DOHH2 (cell line): ENCODE measurements at regions not wholly inside any gene's neighbourhood (a gene's known extent, or its start where the extent isn't known, plus 50 kb on each side); places are given as distances from the start of the nearest gene placed in this dataset.

Source experiments
- H3F3A ChIP-seq: fragments of 200-600 bp; sonication (generic), shearing (Covaris generic); 2 replicates; pipeline ENCODE4 v1.6.0; 2016; ENCODE audit warnings: antibody characterized with exemption, mild to moderate bottlenecking; ENCODE audit not compliant: control insufficient read depth, insufficient read depth
- H3K27ac ChIP-seq: fragments of 200-600 bp; sonication (generic); 2 replicates; pipeline ENCODE4 v1.5.1; 2014; ENCODE audit warnings: low read depth, mild to moderate bottlenecking, low read length, moderate library complexity
- H3K27me3 ChIP-seq: fragments of 200-600 bp; sonication (generic); 2 replicates; pipeline ENCODE4 v1.6.1; 2014; ENCODE audit warnings: mild to moderate bottlenecking, low read length, mixed read lengths; ENCODE audit not compliant: control insufficient read depth
- H3K36me3 ChIP-seq: fragments of 200-600 bp; sonication (generic); 2 replicates; pipeline ENCODE4 v1.6.1; 2014; ENCODE audit warnings: mild to moderate bottlenecking, low read length, moderate library complexity, mixed read lengths; ENCODE audit not compliant: control insufficient read depth
- H3K4me1 ChIP-seq: fragments of 200-600 bp; sonication (generic); 2 replicates; pipeline ENCODE4 v1.6.1; 2014; ENCODE audit warnings: mild to moderate bottlenecking, low read length, mixed read lengths; ENCODE audit not compliant: control insufficient read depth
- H3K4me2 ChIP-seq: fragments of 200-600 bp; sonication (generic); 2 replicates; pipeline ENCODE4 v1.6.0; 2014; ENCODE audit warnings: mild to moderate bottlenecking, low read length, moderate library complexity
- H3K4me3 ChIP-seq: fragments of 200-600 bp; sonication (generic); 2 replicates; pipeline ENCODE4 v1.5.1; 2014; ENCODE audit warnings: mild to moderate bottlenecking, low read length, mixed read lengths
- H3K79me2 ChIP-seq: fragments of 200-600 bp; sonication (generic); 2 replicates; pipeline ENCODE4 v1.6.1; 2014; ENCODE audit warnings: mild to moderate bottlenecking, low read length, mixed read lengths; ENCODE audit not compliant: control insufficient read depth
- H3K9me2 ChIP-seq: fragments of 200-600 bp; sonication (generic); replicated peaks from 2 replicates; pipeline ENCODE4 v1.6.1; 2014; ENCODE audit warnings: mild to moderate bottlenecking, low read length, mixed read lengths; ENCODE audit not compliant: control insufficient read depth
- H3K9me3 ChIP-seq: fragments of 200-600 bp; sonication (generic); 2 replicates; pipeline ENCODE4 v1.6.1; 2014; ENCODE audit warnings: antibody characterized with exemption, low read length, mixed read lengths; ENCODE audit not compliant: control insufficient read depth, insufficient read depth
- H4K20me1 ChIP-seq: fragments of 200-600 bp; sonication (generic); 2 replicates; pipeline ENCODE4 v1.6.0; 2014; ENCODE audit warnings: low read depth, mild to moderate bottlenecking, antibody characterized with exemption, low read length, moderate library complexity; ENCODE audit not compliant: control insufficient read depth, insufficient read depth
- EZH2phosphoT487 ChIP-seq: fragments of 200-600 bp; sonication (generic); IDR thresholded peaks from 2 replicates; pipeline ENCODE4 v1.6.1; 2017; ENCODE audit warnings: borderline replicate concordance, mild to moderate bottlenecking, antibody characterized with exemption, low read length, moderate library complexity, mixed read lengths
- TF ChIP-seq, protein P1 (sequence below): fragments of 200-600 bp; sonication (generic); IDR thresholded peaks from one replicate; pipeline ENCODE4 v1.5.1; 2014; ENCODE audit warnings: antibody characterized with exemption, mild to moderate bottlenecking, low read depth, low read length; ENCODE audit not compliant: poor library complexity, severe bottlenecking

DNA sequence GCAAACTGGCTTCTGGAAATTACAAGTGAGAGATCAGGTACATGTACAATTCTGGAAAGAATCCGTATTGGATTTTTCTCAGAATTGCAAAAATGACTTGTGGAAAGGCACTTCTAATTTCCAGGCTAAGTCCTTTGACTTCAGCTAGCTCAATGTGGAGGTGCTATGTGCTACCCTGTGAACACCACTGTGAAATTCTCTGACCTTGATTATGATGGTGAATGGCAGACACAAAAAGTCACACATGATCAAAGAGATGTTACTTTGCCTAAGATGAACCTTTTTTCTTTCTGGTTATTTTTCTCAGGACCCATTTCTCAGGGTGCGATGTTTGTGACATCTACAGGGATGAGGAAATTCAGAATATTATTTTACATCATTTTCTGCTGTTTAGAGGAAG lies 856.6 kb upstream of the VRK2 start:
- H3F3A ChIP-seq, result no peaks in the 10 kb centered on the region
- no peak overlapping the region for H3K4me3 ChIP-seq
- no peaks in the 10 kb centered on the region for H3K79me2 ChIP-seq
- no peak overlapping the region for H3K4me2 ChIP-seq
- H3K27ac ChIP-seq, result no peak overlapping the region
- no peaks in the 10 kb centered on the region for H3K27me3 ChIP-seq
- H4K20me1 ChIP-seq, result no peaks in the 10 kb centered on the region
- no peaks in the 10 kb centered on the region for H3K4me1 ChIP-seq
- H3K36me3 ChIP-seq, result no peaks in the 10 kb centered on the region
- H3K9me3 ChIP-seq, result no peaks in the 10 kb centered on the region
- no peaks in the 10 kb centered on the region for H3K9me2 ChIP-seq
- TF ChIP-seq, protein P1, sequence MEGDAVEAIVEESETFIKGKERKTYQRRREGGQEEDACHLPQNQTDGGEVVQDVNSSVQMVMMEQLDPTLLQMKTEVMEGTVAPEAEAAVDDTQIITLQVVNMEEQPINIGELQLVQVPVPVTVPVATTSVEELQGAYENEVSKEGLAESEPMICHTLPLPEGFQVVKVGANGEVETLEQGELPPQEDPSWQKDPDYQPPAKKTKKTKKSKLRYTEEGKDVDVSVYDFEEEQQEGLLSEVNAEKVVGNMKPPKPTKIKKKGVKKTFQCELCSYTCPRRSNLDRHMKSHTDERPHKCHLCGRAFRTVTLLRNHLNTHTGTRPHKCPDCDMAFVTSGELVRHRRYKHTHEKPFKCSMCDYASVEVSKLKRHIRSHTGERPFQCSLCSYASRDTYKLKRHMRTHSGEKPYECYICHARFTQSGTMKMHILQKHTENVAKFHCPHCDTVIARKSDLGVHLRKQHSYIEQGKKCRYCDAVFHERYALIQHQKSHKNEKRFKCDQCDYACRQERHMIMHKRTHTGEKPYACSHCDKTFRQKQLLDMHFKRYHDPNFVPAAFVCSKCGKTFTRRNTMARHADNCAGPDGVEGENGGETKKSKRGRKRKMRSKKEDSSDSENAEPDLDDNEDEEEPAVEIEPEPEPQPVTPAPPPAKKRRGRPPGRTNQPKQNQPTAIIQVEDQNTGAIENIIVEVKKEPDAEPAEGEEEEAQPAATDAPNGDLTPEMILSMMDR, result no peak
- TF ChIP-seq EZH2phosphoT487, result no peak

GRCh38 chr2:57199663-57200062 lies 846.9 kb upstream of the VRK2 start:
- Histone ChIP-seq H3K4me3 (no peak overlapping the region), H3K9me2 (no peaks in the 10 kb centered on the region; the same call in 1 of the 2 replicates), H4K20me1 (no peaks in the 10 kb centered on the region), H3K79me2 (no peaks in the 10 kb centered on the region), H3K36me3 (no peaks in the 10 kb centered on the region), H3F3A (no peaks in the 10 kb centered on the region), H3K27me3 (no peaks in the 10 kb centered on the region), H3K4me1 (no peaks in the 10 kb centered on the region), H3K27ac (no peak overlapping the region), H3K9me3 (no peaks in the 10 kb centered on the region), H3K4me2 (no peak overlapping the region)
- TF ChIP-seq, protein P1, result no peak
- TF ChIP-seq EZH2phosphoT487, result no peak

- H3K79me2 ChIP-seq, result no peaks in the 10 kb centered on the region
- no peak for TF ChIP-seq EZH2phosphoT487
- TF ChIP-seq, protein P1, result no peak
- no peak overlapping the region for H3K4me2 ChIP-seq
- no peak overlapping the region for H3K4me3 ChIP-seq
- H4K20me1 ChIP-seq, result no peaks in the 10 kb centered on the region
- no peaks in the 10 kb centered on the region for H3K36me3 ChIP-seq
- no peaks in the 10 kb centered on the region for H3K4me1 ChIP-seq
- no peaks in the 10 kb centered on the region for H3K9me3 ChIP-seq
- no peaks in the 10 kb centered on the region; the same call in 1 of the 2 replicates for H3K9me2 ChIP-seq
- H3K27ac ChIP-seq, result no peak overlapping the region
- no peaks in the 10 kb centered on the region for H3F3A ChIP-seq
- H3K27me3 ChIP-seq, result no peaks in the 10 kb centered on the region
Measured at GRCh38 chr2:57204364-57204763, 842.2 kb upstream of the VRK2 start.
